H9 (cell line): ENCODE measurements at regions not wholly inside any gene's neighbourhood (a gene's known extent, or its start where the extent isn't known, plus 50 kb on each side); places are given as distances from the start of the nearest gene placed in this dataset.

Experiments
- DNase-seq: peaks from one replicate; pipeline ENCODE4 v3.0.0-alpha.2; 2017
- H2AFZ ChIP-seq: one replicate; pipeline ENCODE4 v1.6.1; 2013; ENCODE audit warnings: mild to moderate bottlenecking, low read length, control low read depth, moderate library complexity
- H2AK5ac ChIP-seq: 2 replicates; pipeline ENCODE4 v1.6.1; 2013; ENCODE audit warnings: low read length, control low read depth, mixed read lengths; ENCODE audit not compliant: insufficient read length
- H2BK120ac ChIP-seq: one replicate; pipeline ENCODE4 v1.6.1; 2013; ENCODE audit warnings: low read depth, mild to moderate bottlenecking, low read length, control low read depth, inconsistent platforms; ENCODE audit not compliant: poor library complexity, severe bottlenecking
- H2BK12ac ChIP-seq: 2 replicates; pipeline ENCODE4 v1.6.1; 2013; ENCODE audit warnings: low read length, control low read depth, mixed read lengths, low read depth; ENCODE audit not compliant: insufficient read length
- H2BK15ac ChIP-seq: 2 replicates; pipeline ENCODE4 v1.6.1; 2013; ENCODE audit warnings: low read depth, low read length, control low read depth
- H2BK20ac ChIP-seq: one replicate; pipeline ENCODE4 v1.6.1; 2013; ENCODE audit warnings: low read depth, mild to moderate bottlenecking, low read length, control low read depth, inconsistent platforms; ENCODE audit not compliant: poor library complexity, severe bottlenecking
- H2BK5ac ChIP-seq: 2 replicates; pipeline ENCODE4 v1.6.1; 2013; ENCODE audit warnings: low read length, control low read depth, mixed read lengths; ENCODE audit not compliant: insufficient read length
- H3K14ac ChIP-seq: 2 replicates; pipeline ENCODE4 v1.6.1; 2013; ENCODE audit warnings: low read length, control low read depth; ENCODE audit not compliant: insufficient read depth
- H3K18ac ChIP-seq: 2 replicates; pipeline ENCODE4 v1.6.1; 2013; ENCODE audit warnings: low read depth, mild to moderate bottlenecking, mixed read lengths, low read length, control low read depth; ENCODE audit not compliant: insufficient read length
- H3K23ac ChIP-seq: 2 replicates; pipeline ENCODE4 v1.6.1; 2013; ENCODE audit warnings: low read length, control low read depth, mixed read lengths, low read depth; ENCODE audit not compliant: insufficient read length
- H3K23me2 ChIP-seq: 2 replicates; pipeline ENCODE4 v1.6.1; 2013; ENCODE audit warnings: low read depth, mild to moderate bottlenecking, mixed read lengths, low read length, control low read depth; ENCODE audit not compliant: insufficient read length, poor library complexity, severe bottlenecking
- H3K27ac ChIP-seq: 2 replicates; pipeline ENCODE4 v1.5.1; 2013; ENCODE audit warnings: low read length, control low read depth, mixed read lengths, low read depth; ENCODE audit not compliant: insufficient read length
- H3K27me3 ChIP-seq: 2 replicates; pipeline ENCODE4 v1.6.1; 2013; ENCODE audit warnings: low read length, control low read depth, inconsistent platforms; ENCODE audit not compliant: insufficient read depth
- H3K4ac ChIP-seq: 2 replicates; pipeline ENCODE4 v1.6.1; 2013; ENCODE audit warnings: low read depth, mild to moderate bottlenecking, control low read depth, inconsistent platforms, low read length, moderate library complexity
- H3K4me1 ChIP-seq: 2 replicates; pipeline ENCODE4 v1.6.1; 2013; ENCODE audit warnings: low read length, control low read depth, inconsistent platforms; ENCODE audit not compliant: insufficient read depth
- H3K4me2 ChIP-seq: 2 replicates; pipeline ENCODE4 v1.6.1; 2013; ENCODE audit warnings: low read length, control low read depth, mixed read lengths; ENCODE audit not compliant: insufficient read length, insufficient read depth
- H3K56ac ChIP-seq: 2 replicates; pipeline ENCODE4 v1.6.1; 2013; ENCODE audit warnings: low read depth, mild to moderate bottlenecking, mixed read lengths, low read length, control low read depth; ENCODE audit not compliant: insufficient read length
- H3K79me1 ChIP-seq: 2 replicates; pipeline ENCODE4 v1.6.1; 2013; ENCODE audit warnings: low read depth, mild to moderate bottlenecking, moderate library complexity, low read length, control low read depth, inconsistent platforms; ENCODE audit not compliant: insufficient read depth, poor library complexity, severe bottlenecking
- H3K79me2 ChIP-seq: 2 replicates; pipeline ENCODE4 v1.6.1; 2013; ENCODE audit warnings: low read length, control low read depth, inconsistent platforms; ENCODE audit not compliant: insufficient read depth
- H3K9ac ChIP-seq: 2 replicates; pipeline ENCODE4 v1.6.1; 2013; ENCODE audit warnings: low read length, control low read depth, mixed read lengths; ENCODE audit not compliant: insufficient read length; ENCODE audit errors: extremely low read depth
- H3K9me3 ChIP-seq: one replicate; pipeline ENCODE4 v1.6.1; 2013; ENCODE audit warnings: low read depth, low read length, inconsistent platforms; ENCODE audit not compliant: control insufficient read depth
- H3T11ph ChIP-seq: one replicate; pipeline ENCODE4 v1.6.1; 2013; ENCODE audit warnings: mild to moderate bottlenecking, low read length, control low read depth, inconsistent platforms
- H4K20me1 ChIP-seq: one replicate; pipeline ENCODE4 v1.6.1; 2013; ENCODE audit not compliant: control insufficient read depth, insufficient read length, insufficient read depth
- H4K5ac ChIP-seq: 2 replicates; pipeline ENCODE4 v1.6.1; 2013; ENCODE audit warnings: low read depth, mild to moderate bottlenecking, mixed read lengths, low read length, control low read depth; ENCODE audit not compliant: insufficient read length
- H4K8ac ChIP-seq: replicated peaks from 2 replicates; pipeline ENCODE4 v1.6.1; 2013; ENCODE audit warnings: low read length, control low read depth, mixed read lengths, low read depth; ENCODE audit not compliant: insufficient read length
- H4K91ac ChIP-seq: 2 replicates; pipeline ENCODE4 v1.6.1; 2013; ENCODE audit warnings: low read depth, mild to moderate bottlenecking, moderate library complexity, mixed read lengths, low read length, control low read depth; ENCODE audit not compliant: insufficient read length
- H3K27ac Mint-ChIP-seq, 3 experiments: 2 replicates in 2 of 3; 3 replicates in 1 of 3; pipeline ENCODE4 v1.8.0; 2020 to 2021; ENCODE audit warnings: mixed read lengths in 3 of 3, mild to moderate bottlenecking in 1 of 3, moderate library complexity in 1 of 3
- H3K27me3 Mint-ChIP-seq: 2 replicates; pipeline ENCODE4 v1.8.0; 2021; ENCODE audit warnings: low read depth, mild to moderate bottlenecking, moderate library complexity, mixed read lengths
- H3K36me3 Mint-ChIP-seq, 3 experiments: 2 replicates in 2 of 3; 3 replicates in 1 of 3; pipeline ENCODE4 v1.8.0; 2020 to 2021; ENCODE audit warnings: low read depth in 3 of 3, mixed read lengths in 3 of 3; ENCODE audit not compliant: insufficient read depth in 1 of 3
- H3K4me1 Mint-ChIP-seq, 2 experiments: 2 replicates each; pipeline ENCODE4 v1.8.0; 2020; ENCODE audit warnings: mixed read lengths in 2 of 2
- H3K4me3 Mint-ChIP-seq, 2 experiments: 2 replicates in 1 of 2; 3 replicates in 1 of 2; pipeline ENCODE4 v1.8.0; 2020 to 2021; ENCODE audit warnings: mild to moderate bottlenecking in 2 of 2, mixed read lengths in 2 of 2, moderate library complexity in 1 of 2
- H3K9me3 Mint-ChIP-seq, 2 experiments: 2 replicates in 1 of 2; 3 replicates in 1 of 2; pipeline ENCODE4 v1.8.0; 2020; ENCODE audit warnings: mild to moderate bottlenecking in 2 of 2, mixed read lengths in 2 of 2, moderate library complexity in 1 of 2
- CTCF ChIP-seq: fragments of 200-600 bp; sonication (generic); conservative IDR thresholded peaks from 3 replicates; pipeline ENCODE4 v1.8.0; 2021; ENCODE audit warnings: antibody characterized with exemption, mild to moderate bottlenecking
- WGBS: extraction: QIAGEN DNeasy Blood & Tissue Kit; methylation state at CpG from one replicate; pipeline ENCODE4 v1.1.7; 2013; ENCODE audit warnings: missing lambda C conversion rate, low lambda C conversion rate, mixed read lengths; ENCODE audit not compliant: insufficient read length; ENCODE audit errors: extremely low coverage; 5-methylcytosine and 5-hydroxymethylcytosine counted together

- Histone ChIP-seq H3K18ac (no peak overlapping the region), H2AFZ (no peak overlapping the region), H4K8ac (no peak overlapping the region), H4K20me1 (no peaks in the 10 kb centered on the region), H3K9me3 (no peaks in the 10 kb centered on the region), H3K23ac (no peak overlapping the region), H2AK5ac (no peak overlapping the region), H3K79me2 (no peaks in the 10 kb centered on the region), H2BK120ac (no peak overlapping the region), H3K4me1 (no peaks in the 10 kb centered on the region), H2BK5ac (no peak overlapping the region), H3T11ph (no peak overlapping the region), H3K56ac (no peak overlapping the region), H3K9ac (no peak overlapping the region), H2BK20ac (no peak overlapping the region), H3K27me3 (no peaks in the 10 kb centered on the region), H2BK15ac (no peak overlapping the region), H3K27ac (no peak overlapping the region), H4K91ac (no peak overlapping the region), H3K14ac (no peak overlapping the region), H3K79me1 (no peaks in the 10 kb centered on the region), H3K4me2 (no peak overlapping the region), H4K5ac (no peak overlapping the region), H3K23me2 (no peaks in the 10 kb centered on the region), H3K4ac (no peak overlapping the region), H2BK12ac (no peak overlapping the region)
- Mint-ChIP-seq H3K27me3 (peaks cover 10% of the 10 kb centered on the region), H3K4me3 (no peak overlapping the region), H3K27ac (no peak overlapping the region), H3K36me3 (no peaks in the 10 kb centered on the region), H3K4me1 (no peaks in the 10 kb centered on the region), H3K9me3 (no peaks in the 10 kb centered on the region)
- WGBS: no CpG with 5 or more reads among the region's 1 CpG
- no peak for TF ChIP-seq CTCF
- DNase-seq: no peak
Measured at GRCh38 chr14:38663382-38663781, 407.5 kb upstream of the CLEC14A start.
